HG02973 (cell line): ENCODE measurements at regions not wholly inside any gene's neighbourhood (a gene's known extent, or its start where the extent isn't known, plus 50 kb on each side); places are given as distances from the start of the nearest gene placed in this dataset.
A peak's percentile ranks its signal among the peaks of the same experiment; 100 is the strongest.

Source experiments
- ATAC-seq: cut with Tn5 transposase; IDR thresholded peaks from one replicate; pipeline ENCODE4 v1.9.1; 2021; ENCODE audit warnings: moderate library complexity; ENCODE audit not compliant: unreplicated experiment

DNA sequence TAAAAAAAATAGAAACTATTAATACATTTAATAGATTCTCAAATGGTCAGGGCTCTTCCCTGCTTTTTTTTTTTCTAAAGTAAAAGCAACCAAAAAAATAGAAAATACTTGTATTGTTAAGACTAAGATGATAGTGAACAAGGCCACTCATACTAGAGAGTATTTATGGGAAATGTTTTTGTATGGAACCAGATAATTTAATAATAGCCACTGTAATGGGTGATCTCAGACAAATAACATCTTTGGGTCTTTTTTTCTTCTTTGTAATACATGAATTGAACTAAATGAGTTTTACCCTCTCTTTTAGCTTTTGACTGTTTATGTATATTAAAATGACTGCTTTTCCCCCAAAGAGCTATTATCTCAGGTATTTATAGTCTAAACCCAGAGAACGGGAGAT, 92.1 kb upstream of the ELOVL6 start:
- no peak for ATAC-seq

DNA sequence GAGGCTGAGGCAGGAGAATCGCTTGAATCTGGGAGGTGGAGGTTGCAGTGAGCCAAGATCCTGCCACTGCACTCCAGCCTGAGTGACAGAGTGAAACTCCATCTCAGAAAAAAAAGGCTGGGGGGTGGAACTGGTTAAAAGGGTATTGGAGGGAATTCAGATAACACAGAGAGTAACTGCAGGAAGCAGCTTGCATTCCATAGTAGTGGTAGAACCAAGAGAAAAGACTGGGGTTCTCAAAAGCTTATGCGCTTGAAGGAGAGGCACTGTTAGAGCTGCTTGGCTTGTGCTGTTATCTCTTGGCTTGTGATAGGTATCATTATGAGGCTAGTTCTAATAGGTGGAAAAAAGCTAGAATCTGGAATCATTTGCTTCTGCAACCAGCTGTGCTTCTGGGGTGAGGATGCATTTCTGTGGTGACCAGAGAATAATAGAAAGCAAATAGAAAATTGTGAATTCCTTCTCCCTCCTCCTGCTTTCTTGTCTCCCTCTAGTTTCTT, 91.2 kb upstream of the ELOVL6 start:
- no peak for ATAC-seq

GRCh38 chr4:110287130-110287529, 88.7 kb upstream of the ELOVL6 start:
- ATAC-seq: peak; percentile 99

DNA sequence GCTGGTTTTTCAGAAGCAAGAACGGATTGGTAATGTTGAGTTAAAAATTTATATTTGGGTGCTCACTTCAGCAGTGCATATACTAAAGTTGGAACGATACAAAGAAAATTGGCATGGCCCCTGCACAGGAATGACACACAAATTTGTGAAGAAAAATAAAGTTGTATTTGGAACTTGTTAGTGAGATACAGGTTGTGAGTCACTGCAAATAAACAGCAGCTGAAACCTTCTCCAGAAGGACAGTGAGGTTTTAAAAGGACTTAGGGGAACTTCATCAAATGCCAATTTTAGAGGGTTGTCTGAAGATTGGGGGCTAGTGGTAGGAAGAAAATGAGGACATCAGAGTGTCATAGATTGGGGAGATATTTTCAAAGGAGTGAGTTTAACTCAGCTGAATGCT, 79.7 kb upstream of the ELOVL6 start:
- ATAC-seq: no peak

DNA sequence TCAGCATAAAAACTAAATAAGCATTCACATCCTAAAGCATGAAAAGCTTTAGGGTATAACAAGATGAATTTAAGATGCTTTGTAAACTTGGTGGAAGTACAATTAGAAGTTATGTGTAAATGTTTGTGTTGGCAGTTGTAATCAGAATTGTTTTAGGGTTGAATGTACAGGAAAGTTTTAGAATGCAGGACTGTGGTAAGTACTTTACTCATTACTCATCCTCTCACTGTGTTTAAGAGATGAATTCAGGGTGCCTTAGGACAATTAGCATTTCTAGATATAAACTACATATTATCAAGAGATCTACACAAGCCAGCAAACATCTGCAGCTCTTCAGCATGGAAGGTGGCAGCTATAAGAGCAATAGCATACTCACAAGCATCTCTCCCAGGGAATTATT, 77.5 kb upstream of the ELOVL6 start:
- no peak for ATAC-seq

- ATAC-seq: no peak
These were observed 73.6 kb upstream of the ELOVL6 start for GRCh38 chr4:110271986-110272385.

DNA sequence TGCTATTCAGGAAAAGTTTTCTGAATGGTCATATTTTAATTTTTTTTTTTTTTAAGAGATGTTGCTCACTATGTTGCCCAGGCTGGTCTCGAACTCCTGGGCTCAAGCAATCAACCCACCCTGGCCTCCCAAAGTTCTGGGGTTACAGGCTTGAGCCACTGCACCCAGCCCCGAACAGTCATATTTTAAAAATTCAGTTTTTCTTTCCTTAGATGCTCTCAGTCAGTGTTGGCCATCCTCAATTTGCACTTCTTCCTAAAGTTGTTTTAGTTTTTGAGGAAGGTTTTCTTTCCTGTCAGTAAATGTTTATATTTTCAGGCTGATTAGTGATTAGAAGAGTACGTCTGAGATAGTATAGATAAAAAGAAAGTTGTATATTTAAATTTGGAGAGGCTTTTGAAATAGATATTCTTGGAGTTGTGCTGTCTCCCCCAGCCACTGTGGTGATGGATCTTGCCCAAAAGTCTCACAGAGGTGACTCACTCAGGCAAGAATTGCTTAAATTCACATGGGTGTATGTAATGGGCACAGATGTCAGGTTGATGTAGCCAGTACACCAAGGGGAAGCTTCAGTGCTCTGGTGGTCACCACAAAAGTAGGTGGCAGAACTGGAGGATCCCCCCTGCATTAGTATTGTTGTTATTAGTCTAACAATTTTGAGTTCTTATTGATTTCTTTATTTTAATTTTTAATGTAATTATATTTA, 72.2 kb upstream of the ELOVL6 start:
- ATAC-seq: no peak

DNA sequence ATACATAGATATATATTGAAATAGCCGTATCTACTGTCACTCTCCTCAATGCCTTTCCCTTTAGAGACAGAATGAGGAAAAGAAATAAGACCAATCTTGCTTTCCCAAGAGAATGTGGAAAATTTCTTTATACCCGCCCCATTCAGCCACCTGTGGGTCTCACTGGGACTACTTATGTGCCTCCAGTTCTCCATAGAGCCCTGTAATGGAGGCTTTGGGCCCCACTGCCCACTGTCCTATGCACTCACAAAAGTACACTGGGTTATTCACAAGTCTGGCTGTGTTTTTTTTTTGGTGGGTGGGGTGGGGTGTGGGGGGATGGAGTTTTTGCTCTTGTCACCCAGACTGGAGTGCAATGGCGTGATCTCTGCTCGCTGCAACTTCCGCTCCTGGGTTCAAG, 70.4 kb upstream of the ELOVL6 start:
- no peak for ATAC-seq

- peak; percentile 68 for ATAC-seq
These were observed 69.9 kb upstream of the ELOVL6 start for GRCh38 chr4:110268352-110268751.

- no peak for ATAC-seq
These were observed 67.7 kb upstream of the ELOVL6 start for GRCh38 chr4:110266136-110266535.

DNA sequence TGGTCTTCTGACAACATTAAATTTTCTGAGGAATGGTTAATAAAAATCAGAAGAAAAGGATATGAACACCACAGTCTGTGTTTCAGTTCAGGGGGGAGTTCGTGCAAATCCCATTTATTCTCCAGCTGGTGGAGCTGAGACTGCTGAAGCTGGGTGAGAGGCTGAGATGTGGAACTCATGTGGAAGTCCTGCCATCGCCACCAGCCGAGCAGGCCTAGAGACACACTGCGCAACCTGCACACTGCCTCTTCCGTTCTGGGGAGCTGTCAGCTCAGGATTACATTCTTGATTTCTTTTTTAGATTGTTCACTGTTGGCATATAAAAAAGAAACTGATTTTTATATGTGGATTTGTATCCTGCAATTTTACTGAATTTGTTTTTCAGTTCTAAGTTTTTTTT, 66.6 kb upstream of the ELOVL6 start:
- ATAC-seq: no peak

DNA sequence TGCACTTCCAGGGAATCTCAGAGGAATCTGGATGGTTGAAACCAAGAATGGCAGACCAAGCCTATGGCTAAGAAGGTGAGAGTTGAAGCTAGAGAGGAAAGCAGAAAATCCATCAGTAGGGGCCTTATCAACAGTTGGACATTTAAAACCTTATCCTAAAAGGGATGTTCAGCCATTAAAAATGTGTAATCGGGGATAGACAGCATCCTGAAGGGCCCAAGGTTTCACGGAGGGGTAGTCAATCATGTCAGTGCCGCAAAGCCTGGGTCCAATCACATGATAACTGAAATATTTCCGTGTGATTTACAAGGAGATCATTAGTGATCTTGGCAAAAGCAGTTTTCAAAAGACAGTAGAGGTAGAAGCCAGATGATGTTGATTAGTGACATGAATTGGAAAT, 61.9 kb upstream of the ELOVL6 start:
- ATAC-seq: no peak

GRCh38 chr4:110250023-110250387, 51.6 kb upstream of the ELOVL6 start:
- no peak for ATAC-seq

GRCh38 chr4:110248831-110249253, 50.4 kb upstream of the ELOVL6 start:
- ATAC-seq: no peak
